GM10266 (cell line): ENCODE measurements at regions not wholly inside any gene's neighbourhood (a gene's known extent, or its start where the extent isn't known, plus 50 kb on each side); places are given as distances from the start of the nearest gene placed in this dataset.

Experiments
- DNase-seq: peaks from one replicate; pipeline ENCODE4 v3.0.0; 2012; ENCODE audit errors: extremely low spot score
- TF ChIP-seq, protein P1 (sequence below): IDR thresholded peaks from 2 replicates; pipeline ENCODE4 v1.5.1; 2012; ENCODE audit warnings: mild to moderate bottlenecking, low read depth; ENCODE audit not compliant: control insufficient read depth, insufficient read depth; ENCODE audit errors: missing control alignments

GRCh38 chr4:117425636-117426035 is 340.3 kb upstream of the TRAM1L1 start:
- no peak for DNase-seq
- TF ChIP-seq, protein P1, sequence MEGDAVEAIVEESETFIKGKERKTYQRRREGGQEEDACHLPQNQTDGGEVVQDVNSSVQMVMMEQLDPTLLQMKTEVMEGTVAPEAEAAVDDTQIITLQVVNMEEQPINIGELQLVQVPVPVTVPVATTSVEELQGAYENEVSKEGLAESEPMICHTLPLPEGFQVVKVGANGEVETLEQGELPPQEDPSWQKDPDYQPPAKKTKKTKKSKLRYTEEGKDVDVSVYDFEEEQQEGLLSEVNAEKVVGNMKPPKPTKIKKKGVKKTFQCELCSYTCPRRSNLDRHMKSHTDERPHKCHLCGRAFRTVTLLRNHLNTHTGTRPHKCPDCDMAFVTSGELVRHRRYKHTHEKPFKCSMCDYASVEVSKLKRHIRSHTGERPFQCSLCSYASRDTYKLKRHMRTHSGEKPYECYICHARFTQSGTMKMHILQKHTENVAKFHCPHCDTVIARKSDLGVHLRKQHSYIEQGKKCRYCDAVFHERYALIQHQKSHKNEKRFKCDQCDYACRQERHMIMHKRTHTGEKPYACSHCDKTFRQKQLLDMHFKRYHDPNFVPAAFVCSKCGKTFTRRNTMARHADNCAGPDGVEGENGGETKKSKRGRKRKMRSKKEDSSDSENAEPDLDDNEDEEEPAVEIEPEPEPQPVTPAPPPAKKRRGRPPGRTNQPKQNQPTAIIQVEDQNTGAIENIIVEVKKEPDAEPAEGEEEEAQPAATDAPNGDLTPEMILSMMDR = no peak

DNA sequence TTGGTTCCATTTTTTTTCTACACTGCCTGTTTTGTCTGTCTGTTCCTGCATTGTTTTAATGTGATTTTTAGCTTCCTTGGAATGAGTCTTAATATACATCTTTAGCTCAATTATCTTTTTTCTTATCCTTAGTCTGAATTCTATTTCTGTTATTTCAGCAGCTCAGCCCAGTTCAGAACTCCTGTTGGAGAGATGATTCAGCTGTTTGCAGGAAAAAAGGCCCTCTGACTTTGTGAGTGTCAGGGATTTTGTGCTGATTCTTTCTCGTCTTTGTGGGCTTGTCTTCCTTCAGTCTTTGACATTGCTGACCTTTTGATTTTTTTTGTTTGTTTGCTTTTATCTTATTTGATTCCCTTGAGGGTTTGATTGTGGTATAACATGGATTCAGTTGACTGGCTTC is 343.2 kb upstream of the TRAM1L1 start:
- TF ChIP-seq, protein P1 = no peak

GRCh38 chr4:117429061-117429460 is 343.7 kb upstream of the TRAM1L1 start:
- TF ChIP-seq, protein P1 = no peak
- no peak for DNase-seq

More for the DNA sequence above, 343.2 kb upstream of the TRAM1L1 start:
- DNase-seq = no peak

DNA sequence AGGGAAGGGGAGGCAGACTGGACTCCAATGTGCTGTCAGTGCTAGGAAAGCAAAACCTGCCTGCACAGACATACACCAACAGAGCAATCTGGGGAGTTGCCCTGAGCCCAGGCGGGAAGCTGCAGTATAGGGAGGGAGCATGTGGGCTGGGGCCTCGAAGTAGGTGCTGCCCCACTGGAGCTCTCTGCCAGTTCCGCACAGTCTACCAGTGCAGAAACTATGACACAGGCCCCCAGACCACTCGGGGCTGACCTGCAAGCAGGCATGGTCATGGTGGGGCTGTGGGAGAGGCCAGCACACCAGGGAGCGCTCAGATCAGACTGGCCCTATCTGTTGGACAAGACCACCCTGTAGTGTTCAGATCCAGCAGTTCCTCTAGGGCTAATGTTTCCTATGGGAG is 344.1 kb upstream of the TRAM1L1 start:
- DNase-seq = no peak
- TF ChIP-seq, protein P1 = no peak

- DNase-seq = no peak
- TF ChIP-seq, protein P1 = no peak
Measured at GRCh38 chr4:117434424-117434823, 349.0 kb upstream of the TRAM1L1 start.

GRCh38 chr4:117447925-117448324 is 362.5 kb upstream of the TRAM1L1 start:
- DNase-seq = no peak
- TF ChIP-seq, protein P1 = peak; percentile 35

- no peak for DNase-seq
- TF ChIP-seq, protein P1 = no peak
Measured at GRCh38 chr4:117455088-117455487, 369.7 kb upstream of the TRAM1L1 start.
